ENCODE measurements at regions not wholly inside any gene's neighbourhood (a gene's known extent, or its start where the extent isn't known, plus 50 kb on each side); places are given as distances from the start of the nearest gene placed in this dataset.
"Not testable (repeated sequence)": the region's sequence is repeated elsewhere in the genome, so short reads cannot be mapped to it uniquely, and the experiment has no call there.

DNA sequence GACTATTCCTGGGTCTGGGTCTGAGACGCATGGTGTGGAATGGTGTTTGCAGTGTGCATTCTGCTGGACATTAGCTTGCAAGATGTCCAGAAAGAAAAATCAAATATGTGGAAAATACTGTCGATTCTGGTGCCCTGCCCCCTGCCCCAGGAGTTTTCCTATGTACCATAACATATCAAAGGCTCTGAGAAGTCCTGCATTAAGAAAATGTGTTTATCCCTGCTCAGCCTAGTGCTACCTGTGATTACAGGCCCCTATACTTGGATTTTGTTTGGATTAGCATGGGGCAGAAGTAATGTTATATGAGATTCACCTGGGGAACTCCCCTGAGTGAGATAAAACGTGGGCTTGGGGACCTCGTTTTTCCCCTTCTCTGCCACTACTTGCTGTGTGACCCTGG, 325.0 kb downstream of the CBLN1 start:
- H3K27me3 ChIP-seq (ENCODE audit: insufficient read depth, low read length) = no peaks in the 10 kb centered on the region

DNA sequence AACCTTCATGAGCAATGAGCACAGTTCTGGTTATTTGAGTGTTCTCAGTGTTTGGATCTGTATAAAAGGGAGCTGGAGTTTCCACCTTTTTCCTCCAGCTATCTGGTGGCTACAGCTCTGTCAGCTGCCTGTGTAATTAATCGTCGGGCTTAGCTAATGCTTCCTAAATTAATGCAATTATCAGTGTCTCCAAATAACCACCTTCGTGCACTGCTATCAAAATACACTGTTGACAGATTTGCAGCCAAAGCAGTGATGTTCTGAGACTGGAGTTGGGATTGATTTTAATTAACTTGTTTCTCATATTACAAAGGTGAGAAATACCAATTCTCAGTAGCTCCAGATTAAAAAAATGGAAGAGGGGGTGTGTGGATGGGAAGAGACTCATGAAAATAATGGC, 325.8 kb downstream of the CBLN1 start:
- H2AFZ ChIP-seq (ENCODE audit: low read length) = no peak overlapping the region
- no peaks in the 10 kb centered on the region for H3K4me1 ChIP-seq (ENCODE audit: insufficient read depth, low read length)
- H3K79me2 ChIP-seq (ENCODE audit: insufficient read depth, low read length) = no peaks in the 10 kb centered on the region
- no peak overlapping the region for H3K27ac ChIP-seq (ENCODE audit: low read depth, low read length)
- TF ChIP-seq, protein P1, sequence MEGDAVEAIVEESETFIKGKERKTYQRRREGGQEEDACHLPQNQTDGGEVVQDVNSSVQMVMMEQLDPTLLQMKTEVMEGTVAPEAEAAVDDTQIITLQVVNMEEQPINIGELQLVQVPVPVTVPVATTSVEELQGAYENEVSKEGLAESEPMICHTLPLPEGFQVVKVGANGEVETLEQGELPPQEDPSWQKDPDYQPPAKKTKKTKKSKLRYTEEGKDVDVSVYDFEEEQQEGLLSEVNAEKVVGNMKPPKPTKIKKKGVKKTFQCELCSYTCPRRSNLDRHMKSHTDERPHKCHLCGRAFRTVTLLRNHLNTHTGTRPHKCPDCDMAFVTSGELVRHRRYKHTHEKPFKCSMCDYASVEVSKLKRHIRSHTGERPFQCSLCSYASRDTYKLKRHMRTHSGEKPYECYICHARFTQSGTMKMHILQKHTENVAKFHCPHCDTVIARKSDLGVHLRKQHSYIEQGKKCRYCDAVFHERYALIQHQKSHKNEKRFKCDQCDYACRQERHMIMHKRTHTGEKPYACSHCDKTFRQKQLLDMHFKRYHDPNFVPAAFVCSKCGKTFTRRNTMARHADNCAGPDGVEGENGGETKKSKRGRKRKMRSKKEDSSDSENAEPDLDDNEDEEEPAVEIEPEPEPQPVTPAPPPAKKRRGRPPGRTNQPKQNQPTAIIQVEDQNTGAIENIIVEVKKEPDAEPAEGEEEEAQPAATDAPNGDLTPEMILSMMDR (IDR thresholded peaks at IDR 0.05; ENCODE audit: extremely low read depth, low read depth, low read length) = no peak
- no peaks in the 10 kb centered on the region for H3K9me3 ChIP-seq (ENCODE audit: low read depth, low read length)
- no peaks in the 10 kb centered on the region for H4K20me1 ChIP-seq (ENCODE audit: insufficient read depth, low read length)
- DNase-seq (ENCODE audit: insufficient read length, low spot score, missing footprints) = no peak
- no peaks in the 10 kb centered on the region for H3K36me3 ChIP-seq (ENCODE audit: insufficient read depth, low read length)
- no peak overlapping the region for H3K4me3 ChIP-seq (ENCODE audit: insufficient read depth, low read length)
- H3K27me3 ChIP-seq (ENCODE audit: insufficient read depth, low read length) = no peaks in the 10 kb centered on the region
- no peak overlapping the region for H3K4me2 ChIP-seq (ENCODE audit: insufficient read depth, low read length)

More for the DNA sequence above, 325.0 kb downstream of the CBLN1 start:
- H3K4me3 ChIP-seq (ENCODE audit: insufficient read depth, low read length) = no peak overlapping the region
- no peaks in the 10 kb centered on the region for H3K9me3 ChIP-seq (ENCODE audit: low read depth, low read length)
- H3K4me2 ChIP-seq (ENCODE audit: insufficient read depth, low read length) = no peak overlapping the region
- H3K36me3 ChIP-seq (ENCODE audit: insufficient read depth, low read length) = no peaks in the 10 kb centered on the region
- no peak overlapping the region for H2AFZ ChIP-seq (ENCODE audit: low read length)
- H3K79me2 ChIP-seq (ENCODE audit: insufficient read depth, low read length) = no peaks in the 10 kb centered on the region
- TF ChIP-seq, protein P1 (IDR thresholded peaks at IDR 0.05; ENCODE audit: extremely low read depth, low read depth, low read length) = no peak
- no peak overlapping the region for H3K27ac ChIP-seq (ENCODE audit: low read depth, low read length)
- no peaks in the 10 kb centered on the region for H3K4me1 ChIP-seq (ENCODE audit: insufficient read depth, low read length)
- H4K20me1 ChIP-seq (ENCODE audit: insufficient read depth, low read length) = no peaks in the 10 kb centered on the region
- no peak for DNase-seq (ENCODE audit: insufficient read length, low spot score, missing footprints)

DNA sequence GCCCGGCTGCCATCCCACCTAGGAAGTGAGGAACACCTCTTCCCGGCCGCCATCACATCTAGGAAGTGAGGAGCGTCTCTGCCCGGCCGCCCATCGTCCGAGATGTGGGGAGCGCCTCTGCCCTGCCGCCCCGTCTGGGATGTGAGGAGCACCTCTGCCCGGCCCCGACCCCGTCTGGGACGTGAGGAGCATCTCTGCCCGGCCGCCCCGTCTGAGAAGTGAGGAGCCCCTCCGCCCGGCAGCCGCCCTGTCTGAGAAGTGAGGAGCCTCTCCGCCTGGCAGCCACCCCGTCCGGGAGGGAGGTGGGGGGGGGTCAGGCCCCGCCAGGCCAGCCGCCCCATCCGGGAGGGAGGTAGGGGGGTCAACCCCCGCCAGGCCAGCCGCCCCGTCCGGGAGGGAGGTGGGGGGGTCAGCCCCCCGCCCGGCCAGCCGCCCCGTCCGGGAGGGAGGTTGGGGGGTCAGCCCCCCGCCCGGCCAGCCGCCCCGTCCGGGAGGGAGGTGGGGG, 330.0 kb downstream of the CBLN1 start:
- not testable (repeated sequence) for H3K4me1 ChIP-seq (ENCODE audit: insufficient read depth, low read length); H4K20me1 ChIP-seq (ENCODE audit: insufficient read depth, low read length); H3K36me3 ChIP-seq (ENCODE audit: insufficient read depth, low read length); H3K4me3 ChIP-seq (ENCODE audit: insufficient read depth, low read length); H3K9me3 ChIP-seq (ENCODE audit: low read depth, low read length); DNase-seq (ENCODE audit: insufficient read length, low spot score, missing footprints); H3K79me2 ChIP-seq (ENCODE audit: insufficient read depth, low read length); H3K27me3 ChIP-seq (ENCODE audit: insufficient read depth, low read length); H3K27ac ChIP-seq (ENCODE audit: low read depth, low read length); H2AFZ ChIP-seq (ENCODE audit: low read length); H3K4me2 ChIP-seq (ENCODE audit: insufficient read depth, low read length)

DNA sequence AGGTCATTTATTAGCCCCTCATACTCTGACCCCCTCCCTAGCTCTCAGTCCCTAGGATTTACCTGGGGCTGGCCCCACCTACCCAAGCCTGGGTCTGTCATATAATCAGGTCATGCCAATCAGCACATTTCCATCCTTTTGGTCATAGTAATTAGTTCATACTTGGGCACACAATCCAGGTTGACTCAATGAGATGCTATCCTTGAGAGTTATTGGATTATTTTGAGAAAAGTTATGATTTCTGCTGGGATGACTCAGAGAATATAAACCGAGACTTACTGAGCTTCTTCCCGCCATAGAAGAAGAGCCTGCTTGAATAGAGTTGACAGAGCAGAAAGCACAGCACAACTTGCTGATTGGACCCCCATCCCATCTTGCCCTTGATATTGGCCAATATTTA, 331.5 kb downstream of the CBLN1 start:
- no peak overlapping the region for H3K4me3 ChIP-seq (ENCODE audit: insufficient read depth, low read length)
- TF ChIP-seq, protein P1 (IDR thresholded peaks at IDR 0.05; ENCODE audit: extremely low read depth, low read depth, low read length) = no peak
- no peak for DNase-seq (ENCODE audit: insufficient read length, low spot score, missing footprints)
- H3K27me3 ChIP-seq (ENCODE audit: insufficient read depth, low read length) = no peaks in the 10 kb centered on the region
- H2AFZ ChIP-seq (ENCODE audit: low read length) = no peak overlapping the region
- H3K4me1 ChIP-seq (ENCODE audit: insufficient read depth, low read length) = peaks cover 4% of the 10 kb centered on the region
- no peak overlapping the region for H3K4me2 ChIP-seq (ENCODE audit: insufficient read depth, low read length)
- no peaks in the 10 kb centered on the region for H3K9me3 ChIP-seq (ENCODE audit: low read depth, low read length)
- no peaks in the 10 kb centered on the region for H3K36me3 ChIP-seq (ENCODE audit: insufficient read depth, low read length)
- H3K27ac ChIP-seq (ENCODE audit: low read depth, low read length) = no peak overlapping the region
- no peaks in the 10 kb centered on the region for H3K79me2 ChIP-seq (ENCODE audit: insufficient read depth, low read length)
- H4K20me1 ChIP-seq (ENCODE audit: insufficient read depth, low read length) = no peaks in the 10 kb centered on the region
